NT2/D1 (cell line): ENCODE measurements at regions not wholly inside any gene's neighbourhood (a gene's known extent, or its start where the extent isn't known, plus 50 kb on each side); places are given as distances from the start of the nearest gene placed in this dataset.

ENCODE experiments used
- SUZ12 ChIP-seq: IDR thresholded peaks from 2 replicates; pipeline ENCODE4 v1.6.1; 2011; ENCODE audit not compliant: insufficient read length, insufficient read depth; ENCODE audit errors: extremely low read depth
- YY1 ChIP-seq: IDR thresholded peaks from 2 replicates; pipeline ENCODE4 v1.6.1; 2011; ENCODE audit not compliant: insufficient read length, insufficient read depth

DNA sequence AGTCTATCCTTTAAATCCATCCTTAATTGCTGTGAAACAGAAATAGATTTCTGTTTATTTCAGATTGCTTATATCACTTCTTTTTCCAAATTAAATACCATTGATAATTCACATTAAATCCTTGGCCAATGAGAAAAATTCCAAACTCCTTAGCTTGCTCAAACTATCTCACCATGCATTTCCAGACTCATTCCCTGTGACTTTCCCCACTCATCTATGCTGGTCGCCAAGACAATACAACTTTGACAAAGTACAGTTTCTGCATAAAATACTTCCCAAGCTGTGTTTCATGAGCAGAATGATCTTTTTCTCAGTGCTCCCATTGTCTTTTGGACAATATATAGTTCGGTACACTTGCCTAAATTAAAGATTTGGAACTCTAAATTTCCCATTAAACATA, 575.6 kb downstream of the CPS1 start:
- TF ChIP-seq YY1 (no peak), SUZ12 (no peak)
